Breast epithelium (tissue), 3 donors: ENCODE measurements at regions not wholly inside any gene's neighbourhood (a gene's known extent, or its start where the extent isn't known, plus 50 kb on each side); places are given as distances from the start of the nearest gene placed in this dataset.

Source experiments
- CTCF ChIP-seq, 3 donors: fragments of 450-650 bp; IDR thresholded peaks; one replicate each; pipeline ENCODE4 v1.5.1; 2016 to 2017; ENCODE audit warnings: antibody characterized with exemption in 3 of 3, mild to moderate bottlenecking in 3 of 3, moderate library complexity in 3 of 3
- POLR2A ChIP-seq: fragments of 450-650 bp; IDR thresholded peaks from one replicate; pipeline ENCODE4 v1.6.1; 2016; ENCODE audit warnings: antibody characterized with exemption, mild to moderate bottlenecking, moderate library complexity
- POLR2AphosphoS5 ChIP-seq, 3 donors: sonication (generic); formaldehyde crosslinking; IDR thresholded peaks; one replicate each; pipeline ENCODE4 v1.6.1; 2017; ENCODE audit warnings: antibody characterized with exemption in 3 of 3

DNA sequence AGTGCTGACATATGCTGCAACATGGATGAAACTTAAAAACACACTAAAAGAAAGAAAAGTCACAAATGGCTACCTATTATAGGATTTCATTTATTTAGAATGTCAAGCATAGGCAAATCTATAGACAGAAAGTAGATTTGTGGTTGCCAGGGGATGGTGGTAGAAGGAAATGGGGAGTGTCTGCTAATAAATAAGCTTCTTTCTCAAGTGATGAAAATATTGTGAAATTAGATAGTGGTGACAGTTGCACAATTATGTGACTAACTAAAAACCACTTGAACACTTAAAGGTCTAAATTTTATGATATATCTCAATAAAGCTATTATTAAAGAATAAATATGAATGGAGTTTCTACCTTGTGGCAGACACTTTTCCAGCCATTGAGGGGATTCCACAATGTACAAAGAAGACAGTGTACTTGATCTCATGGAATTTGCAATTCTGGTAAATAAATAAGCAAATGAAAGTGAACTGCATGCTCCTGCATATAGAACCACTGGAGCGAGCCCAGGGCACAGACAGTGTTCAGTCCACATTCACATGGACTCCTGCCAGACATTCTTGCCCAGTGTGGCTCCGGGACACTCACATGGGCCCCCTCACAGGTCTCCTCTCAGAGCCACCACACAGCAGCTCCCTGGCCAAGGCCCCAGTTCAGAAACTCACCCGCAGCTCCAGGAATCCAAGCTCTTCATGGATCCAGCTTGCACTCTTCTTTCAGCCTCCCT, 107.1 kb upstream of the ARID2 start:
- TF ChIP-seq CTCF (IDR thresholded peaks at IDR 0.05) = no peak
- TF ChIP-seq POLR2A = no peak
- TF ChIP-seq POLR2AphosphoS5 (IDR thresholded peaks at IDR 0.05) = no peak
